Activated T-cell treated with anti-CD3 and anti-CD28 coated beads, Interleukin-2, amount 50 U/mL, for 24 hours (primary cell): ENCODE measurements at regions not wholly inside any gene's neighbourhood (a gene's known extent, or its start where the extent isn't known, plus 50 kb on each side); places are given as distances from the start of the nearest gene placed in this dataset.
A peak's percentile ranks its signal among the peaks of the same experiment; 100 is the strongest.

Experiments
- DNase-seq: peaks from one replicate; pipeline ENCODE4 v3.0.0-alpha.2; 2020
- H3K27ac Mint-ChIP-seq: 2 replicates; pipeline ENCODE4 v1.8.0; 2020; ENCODE audit warnings: mild to moderate bottlenecking, mixed read lengths
- H3K27me3 Mint-ChIP-seq: 2 replicates; pipeline ENCODE4 v1.8.0; 2020; ENCODE audit warnings: mixed read lengths
- H3K36me3 Mint-ChIP-seq: 2 replicates; pipeline ENCODE4 v1.8.0; 2020; ENCODE audit warnings: low read depth, mixed read lengths
- H3K4me1 Mint-ChIP-seq: 2 replicates; pipeline ENCODE4 v1.8.0; 2020; ENCODE audit warnings: low read depth, mixed read lengths
- H3K4me3 Mint-ChIP-seq: 2 replicates; pipeline ENCODE4 v1.8.0; 2020; ENCODE audit warnings: mild to moderate bottlenecking, moderate library complexity, mixed read lengths
- H3K9me3 Mint-ChIP-seq: 2 replicates; pipeline ENCODE4 v1.8.0; 2020; ENCODE audit warnings: mixed read lengths

- peaks cover 6% of the 10 kb centered on the region for H3K9me3 Mint-ChIP-seq
- H3K27ac Mint-ChIP-seq = no peak overlapping the region
- no peaks in the 10 kb centered on the region for H3K27me3 Mint-ChIP-seq
- no peak overlapping the region for H3K4me3 Mint-ChIP-seq
- DNase-seq = no peak
- H3K4me1 Mint-ChIP-seq = no peaks in the 10 kb centered on the region
- no peaks in the 10 kb centered on the region for H3K36me3 Mint-ChIP-seq
Measured at GRCh38 chr10:4111643-4112042, 326.6 kb upstream of the KLF6 start.

- Mint-ChIP-seq H3K27ac (no peak overlapping the region), H3K4me3 (no peak overlapping the region), H3K36me3 (no peaks in the 10 kb centered on the region), H3K9me3 (no peaks in the 10 kb centered on the region), H3K27me3 (no peaks in the 10 kb centered on the region), H3K4me1 (peaks cover 3% of the 10 kb centered on the region)
- DNase-seq = no peak
Measured at GRCh38 chr10:4109469-4109868, 324.5 kb upstream of the KLF6 start.

- Mint-ChIP-seq H3K9me3 (no peaks in the 10 kb centered on the region), H3K36me3 (no peaks in the 10 kb centered on the region), H3K4me1 (peaks cover 8% of the 10 kb centered on the region), H3K4me3 (no peak overlapping the region), H3K27ac (no peak overlapping the region), H3K27me3 (no peaks in the 10 kb centered on the region)
- no peak for DNase-seq
Measured at GRCh38 chr10:4108693-4109092, 323.7 kb upstream of the KLF6 start.

- Mint-ChIP-seq H3K36me3 (no peaks in the 10 kb centered on the region), H3K27ac (no peak overlapping the region), H3K9me3 (no peaks in the 10 kb centered on the region), H3K4me3 (no peak overlapping the region), H3K4me1 (peaks cover 20% of the 10 kb centered on the region), H3K27me3 (no peaks in the 10 kb centered on the region)
- no peak for DNase-seq
Measured at GRCh38 chr10:4107285-4107851, 322.4 kb upstream of the KLF6 start.

GRCh38 chr10:4103603-4104002 is 318.6 kb upstream of the KLF6 start:
- Mint-ChIP-seq H3K36me3 (no peaks in the 10 kb centered on the region), H3K9me3 (no peaks in the 10 kb centered on the region), H3K4me1 (peaks cover 35% of the 10 kb centered on the region), H3K27me3 (no peaks in the 10 kb centered on the region), H3K27ac (peak overlapping the region; percentile 0), H3K4me3 (no peak overlapping the region)
- no peak for DNase-seq

- Mint-ChIP-seq H3K36me3 (no peaks in the 10 kb centered on the region), H3K27me3 (no peaks in the 10 kb centered on the region), H3K9me3 (no peaks in the 10 kb centered on the region), H3K27ac (no peak overlapping the region), H3K4me3 (no peak overlapping the region), H3K4me1 (peaks cover 35% of the 10 kb centered on the region)
- DNase-seq = no peak
Measured at GRCh38 chr10:4102802-4103344, 317.9 kb upstream of the KLF6 start.

- Mint-ChIP-seq H3K4me1 (peaks cover 35% of the 10 kb centered on the region), H3K9me3 (no peaks in the 10 kb centered on the region), H3K4me3 (no peak overlapping the region), H3K27me3 (no peaks in the 10 kb centered on the region), H3K27ac (no peak overlapping the region), H3K36me3 (no peaks in the 10 kb centered on the region)
- DNase-seq = no peak
Measured at GRCh38 chr10:4101918-4102654, 317.1 kb upstream of the KLF6 start.

GRCh38 chr10:4100380-4100779 is 315.4 kb upstream of the KLF6 start:
- Mint-ChIP-seq H3K27me3 (no peaks in the 10 kb centered on the region), H3K9me3 (no peaks in the 10 kb centered on the region), H3K36me3 (no peaks in the 10 kb centered on the region), H3K4me1 (peaks cover 35% of the 10 kb centered on the region), H3K4me3 (no peak overlapping the region), H3K27ac (no peak overlapping the region)
- DNase-seq = no peak

GRCh38 chr10:4099202-4099601 is 314.2 kb upstream of the KLF6 start:
- H3K4me3 Mint-ChIP-seq = no peak overlapping the region
- peaks cover 31% of the 10 kb centered on the region for H3K4me1 Mint-ChIP-seq
- no peaks in the 10 kb centered on the region for H3K27me3 Mint-ChIP-seq
- H3K36me3 Mint-ChIP-seq = no peaks in the 10 kb centered on the region
- no peaks in the 10 kb centered on the region for H3K9me3 Mint-ChIP-seq
- DNase-seq = no peak
- no peak overlapping the region for H3K27ac Mint-ChIP-seq

GRCh38 chr10:4095166-4095917 is 310.3 kb upstream of the KLF6 start:
- H3K36me3 Mint-ChIP-seq = no peaks in the 10 kb centered on the region
- H3K27ac Mint-ChIP-seq = no peak overlapping the region
- H3K4me3 Mint-ChIP-seq = no peak overlapping the region
- peaks cover 5% of the 10 kb centered on the region for H3K4me1 Mint-ChIP-seq
- no peaks in the 10 kb centered on the region for H3K9me3 Mint-ChIP-seq
- DNase-seq = no peak
- no peaks in the 10 kb centered on the region for H3K27me3 Mint-ChIP-seq

GRCh38 chr10:4094751-4095150 is 309.7 kb upstream of the KLF6 start:
- Mint-ChIP-seq H3K4me3 (no peak overlapping the region), H3K27me3 (no peaks in the 10 kb centered on the region), H3K4me1 (no peaks in the 10 kb centered on the region), H3K27ac (no peak overlapping the region), H3K9me3 (no peaks in the 10 kb centered on the region), H3K36me3 (no peaks in the 10 kb centered on the region)
- no peak for DNase-seq

GRCh38 chr10:4093438-4093837 is 308.4 kb upstream of the KLF6 start:
- H3K36me3 Mint-ChIP-seq = no peaks in the 10 kb centered on the region
- no peak overlapping the region for H3K27ac Mint-ChIP-seq
- no peaks in the 10 kb centered on the region for H3K27me3 Mint-ChIP-seq
- DNase-seq = no peak
- no peaks in the 10 kb centered on the region for H3K9me3 Mint-ChIP-seq
- no peak overlapping the region for H3K4me3 Mint-ChIP-seq
- H3K4me1 Mint-ChIP-seq = peaks cover under 1% of the 10 kb centered on the region

- Mint-ChIP-seq H3K36me3 (no peaks in the 10 kb centered on the region), H3K4me1 (peaks cover 6% of the 10 kb centered on the region), H3K4me3 (no peak overlapping the region), H3K9me3 (peaks cover 3% of the 10 kb centered on the region), H3K27me3 (no peaks in the 10 kb centered on the region), H3K27ac (no peak overlapping the region)
- DNase-seq = no peak
Measured at GRCh38 chr10:4088354-4089066, 303.5 kb upstream of the KLF6 start.

GRCh38 chr10:4086131-4086898 is 301.3 kb upstream of the KLF6 start:
- H3K4me1 Mint-ChIP-seq = peaks cover 16% of the 10 kb centered on the region
- no peaks in the 10 kb centered on the region for H3K27me3 Mint-ChIP-seq
- no peak overlapping the region for H3K4me3 Mint-ChIP-seq
- H3K9me3 Mint-ChIP-seq = peaks cover 3% of the 10 kb centered on the region
- no peak overlapping the region for H3K27ac Mint-ChIP-seq
- H3K36me3 Mint-ChIP-seq = no peaks in the 10 kb centered on the region
- no peak for DNase-seq
